ENCODE measurements at regions not wholly inside any gene's neighbourhood (a gene's known extent, or its start where the extent isn't known, plus 50 kb on each side); places are given as distances from the start of the nearest gene placed in this dataset.

- ATAC-seq (replicated peaks) = no peak
- H3K9me3 Mint-ChIP-seq = peaks cover 0 to 2% of the 10 kb centered on the region in 2 donors
- H3K27ac Mint-ChIP-seq = no peak overlapping the region
- DNase-seq = no peak
- H3K4me1 Mint-ChIP-seq (ENCODE audit: low read depth in 2 of 2) = peaks cover 0 to 4% of the 10 kb centered on the region in 2 donors
- H3K36me3 Mint-ChIP-seq (ENCODE audit: insufficient read depth) = no peaks in the 10 kb centered on the region
- H3K4me3 Mint-ChIP-seq = no peak overlapping the region
- H3K27me3 Mint-ChIP-seq = peaks cover 0 to 6% of the 10 kb centered on the region in 2 donors
Measured at GRCh38 chr4:11299016-11299415, 129.7 kb downstream of the HS3ST1 start.

GRCh38 chr4:11298451-11298850, 130.2 kb downstream of the HS3ST1 start:
- DNase-seq (no peak), ATAC-seq (replicated peaks) (no peak)
- Mint-ChIP-seq H3K36me3 (ENCODE audit: insufficient read depth) (no peaks in the 10 kb centered on the region), H3K4me3 (no peak overlapping the region), H3K27me3 (peaks cover 0 to under 1% of the 10 kb centered on the region in 2 donors), H3K27ac (no peak overlapping the region), H3K9me3 (no peaks in the 10 kb centered on the region), H3K4me1 (ENCODE audit: low read depth in 2 of 2) (peaks cover 0 to 4% of the 10 kb centered on the region in 2 donors)

DNA sequence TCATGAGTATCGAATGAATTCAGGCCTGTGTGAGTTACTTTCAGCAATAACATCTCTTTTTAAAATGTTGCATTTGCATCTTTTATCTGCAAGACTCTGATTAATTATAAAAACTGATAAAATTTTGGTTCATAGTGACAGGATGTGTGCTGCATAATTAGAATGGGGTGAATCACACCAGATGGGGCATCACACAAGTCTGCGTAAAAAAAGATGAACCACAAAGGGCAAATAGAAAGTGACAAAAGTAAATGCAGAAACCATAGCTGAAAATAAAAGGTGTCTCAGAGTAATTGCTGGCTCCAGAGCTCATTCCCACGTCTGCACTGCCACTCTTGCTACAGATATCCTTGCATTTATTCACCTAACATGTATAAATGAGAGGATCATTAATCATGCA, 131.1 kb downstream of the HS3ST1 start:
- Mint-ChIP-seq H3K27ac (no peak overlapping the region), H3K9me3 (no peaks in the 10 kb centered on the region), H3K4me1 (ENCODE audit: low read depth in 2 of 2) (peaks cover 0 to 4% of the 10 kb centered on the region in 2 donors), H3K4me3 (no peak overlapping the region), H3K36me3 (ENCODE audit: insufficient read depth) (no peaks in the 10 kb centered on the region), H3K27me3 (no peaks in the 10 kb centered on the region)
- DNase-seq = no peak
- ATAC-seq (replicated peaks) = no peak

GRCh38 chr4:11297201-11297600, 131.5 kb downstream of the HS3ST1 start:
- no peak overlapping the region for H3K27ac Mint-ChIP-seq
- no peak for DNase-seq
- no peak for ATAC-seq (replicated peaks)
- no peaks in the 10 kb centered on the region for H3K36me3 Mint-ChIP-seq (ENCODE audit: insufficient read depth)
- H3K9me3 Mint-ChIP-seq = no peaks in the 10 kb centered on the region
- no peaks in the 10 kb centered on the region for H3K27me3 Mint-ChIP-seq
- H3K4me1 Mint-ChIP-seq (ENCODE audit: low read depth in 2 of 2) = peaks cover 0 to 4% of the 10 kb centered on the region in 2 donors
- no peak overlapping the region for H3K4me3 Mint-ChIP-seq

- no peaks in the 10 kb centered on the region for H3K27me3 Mint-ChIP-seq
- H3K27ac Mint-ChIP-seq = no peak overlapping the region
- DNase-seq (no peak), ATAC-seq (replicated peaks) (no peak)
- no peak overlapping the region for H3K4me3 Mint-ChIP-seq
- no peaks in the 10 kb centered on the region for H3K9me3 Mint-ChIP-seq
- no peaks in the 10 kb centered on the region for H3K36me3 Mint-ChIP-seq (ENCODE audit: insufficient read depth)
- H3K4me1 Mint-ChIP-seq (ENCODE audit: low read depth in 2 of 2) = peaks cover 0 to 4% of the 10 kb centered on the region in 2 donors
Measured at GRCh38 chr4:11293866-11294265, 134.8 kb downstream of the HS3ST1 start.

DNA sequence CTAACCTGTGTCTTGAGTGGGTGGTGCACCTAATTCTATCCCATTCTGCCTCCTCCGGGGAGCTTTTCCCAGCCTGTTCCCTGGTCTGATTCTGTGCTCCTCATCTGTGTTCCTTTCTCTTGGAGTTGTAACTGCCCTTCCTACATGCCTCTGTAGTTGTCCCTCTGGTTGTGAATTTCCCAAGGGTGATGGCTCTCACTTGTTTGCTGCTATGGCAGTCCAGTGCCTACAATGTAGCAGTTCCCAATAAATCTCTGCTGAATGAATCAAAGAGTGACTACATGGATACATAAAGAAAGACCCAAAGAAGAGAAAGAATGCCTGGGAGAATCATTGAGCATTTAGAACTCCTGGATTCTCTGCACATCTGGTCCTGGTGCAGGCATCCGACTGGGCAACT, 141.6 kb downstream of the HS3ST1 start:
- Mint-ChIP-seq H3K4me3 (no peak overlapping the region), H3K27ac (no peak overlapping the region), H3K36me3 (ENCODE audit: insufficient read depth) (no peaks in the 10 kb centered on the region), H3K9me3 (peaks cover 0 to 5% of the 10 kb centered on the region in 2 donors), H3K27me3 (no peaks in the 10 kb centered on the region), H3K4me1 (ENCODE audit: low read depth in 2 of 2) (no peaks in the 10 kb centered on the region)
- DNase-seq (no peak), ATAC-seq (replicated peaks) (no peak)

DNA sequence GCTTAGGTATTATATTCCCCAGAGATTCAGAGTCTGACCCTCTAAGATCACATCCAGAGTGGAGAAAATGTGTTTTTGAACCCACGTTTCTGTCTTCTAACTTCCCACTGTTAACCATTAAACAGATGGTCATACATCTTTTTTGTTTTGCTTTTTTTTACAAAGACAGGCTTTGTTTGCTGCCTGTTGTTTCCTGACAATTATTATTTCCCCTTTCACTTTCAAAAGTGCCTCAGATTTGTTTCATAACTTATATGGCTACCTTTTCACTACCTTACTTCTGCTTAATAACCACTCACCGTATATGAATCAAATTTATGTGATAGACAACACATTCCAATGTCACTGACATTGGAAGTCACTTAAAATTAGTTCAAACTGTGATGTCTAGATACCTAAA, 142.2 kb downstream of the HS3ST1 start:
- H3K36me3 Mint-ChIP-seq (ENCODE audit: insufficient read depth) = no peaks in the 10 kb centered on the region
- no peaks in the 10 kb centered on the region for H3K27me3 Mint-ChIP-seq
- ATAC-seq (replicated peaks) (no peak), DNase-seq (no peak)
- no peaks in the 10 kb centered on the region for H3K4me1 Mint-ChIP-seq (ENCODE audit: low read depth in 2 of 2)
- H3K27ac Mint-ChIP-seq = no peak overlapping the region
- peaks cover 0 to 5% of the 10 kb centered on the region in 2 donors for H3K9me3 Mint-ChIP-seq
- no peak overlapping the region for H3K4me3 Mint-ChIP-seq

DNA sequence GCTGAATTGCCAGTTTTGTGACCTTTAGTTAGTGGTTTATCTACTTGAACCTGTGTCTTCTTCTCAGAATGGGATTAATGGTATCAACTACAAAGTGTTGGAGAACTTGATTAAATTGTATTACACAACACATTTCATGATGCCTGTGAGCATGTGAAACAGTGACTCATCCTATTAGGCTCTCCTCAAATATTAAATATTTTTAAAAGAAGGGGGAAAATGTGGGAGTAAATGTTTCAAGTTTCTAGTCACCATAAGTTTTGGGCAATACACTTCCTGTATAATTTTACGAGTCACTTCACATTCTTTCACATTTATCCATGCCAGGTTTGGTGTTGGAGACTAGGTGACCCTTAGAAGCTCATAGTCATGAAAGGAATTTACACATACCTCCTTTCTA, 147.0 kb downstream of the HS3ST1 start:
- Mint-ChIP-seq H3K4me1 (ENCODE audit: low read depth in 2 of 2) (peaks cover 0 to 4% of the 10 kb centered on the region in 2 donors), H3K27me3 (peaks cover 0 to 6% of the 10 kb centered on the region in 2 donors)

DNA sequence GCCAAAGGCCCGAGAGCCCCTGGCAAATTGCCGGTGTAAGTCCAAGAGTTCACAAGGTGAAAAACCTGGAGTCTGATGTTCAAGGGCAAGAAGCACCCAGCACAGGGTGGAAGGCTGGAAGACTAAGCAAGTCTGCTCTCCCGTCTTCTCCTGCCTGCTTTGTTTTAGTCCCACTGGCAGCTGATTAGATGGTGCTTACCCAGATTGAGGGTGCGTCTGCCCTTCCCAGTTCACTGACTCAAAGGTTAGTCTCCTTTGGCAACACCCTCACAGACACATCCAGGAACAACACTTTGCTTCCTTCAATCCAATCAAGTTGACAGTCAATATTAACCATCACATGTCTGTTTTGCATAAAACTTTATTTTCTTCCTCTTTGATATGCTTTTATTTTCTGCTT, 157.4 kb downstream of the HS3ST1 start:
- H3K4me1 Mint-ChIP-seq (ENCODE audit: low read depth in 2 of 2) = peaks cover 0 to 1% of the 10 kb centered on the region in 2 donors
- DNase-seq (no peak), ATAC-seq (replicated peaks) (no peak)
- H3K36me3 Mint-ChIP-seq (ENCODE audit: insufficient read depth) = no peaks in the 10 kb centered on the region
- no peak overlapping the region for H3K27ac Mint-ChIP-seq
- H3K9me3 Mint-ChIP-seq = peaks cover 7 to 10% of the 10 kb centered on the region in 2 donors
- H3K4me3 Mint-ChIP-seq = no peak overlapping the region
- no peaks in the 10 kb centered on the region for H3K27me3 Mint-ChIP-seq

More for the DNA sequence above, 147.0 kb downstream of the HS3ST1 start:
- ATAC-seq (replicated peaks) (no peak), DNase-seq (no peak)
- Mint-ChIP-seq H3K4me3 (no peak overlapping the region), H3K9me3 (peaks cover 0 to 5% of the 10 kb centered on the region in 2 donors), H3K27ac (no peak overlapping the region), H3K36me3 (ENCODE audit: insufficient read depth) (no peaks in the 10 kb centered on the region)

GRCh38 chr4:11268149-11268548, 160.5 kb downstream of the HS3ST1 start:
- no peak for ATAC-seq (replicated peaks)
- Mint-ChIP-seq H3K27me3 (no peaks in the 10 kb centered on the region), H3K4me1 (ENCODE audit: low read depth in 2 of 2) (no peaks in the 10 kb centered on the region), H3K4me3 (no peak overlapping the region), H3K27ac (no peak overlapping the region), H3K9me3 (peaks cover 10% of the 10 kb centered on the region in 2 donors), H3K36me3 (ENCODE audit: insufficient read depth) (no peaks in the 10 kb centered on the region)
- DNase-seq = no peak

DNA sequence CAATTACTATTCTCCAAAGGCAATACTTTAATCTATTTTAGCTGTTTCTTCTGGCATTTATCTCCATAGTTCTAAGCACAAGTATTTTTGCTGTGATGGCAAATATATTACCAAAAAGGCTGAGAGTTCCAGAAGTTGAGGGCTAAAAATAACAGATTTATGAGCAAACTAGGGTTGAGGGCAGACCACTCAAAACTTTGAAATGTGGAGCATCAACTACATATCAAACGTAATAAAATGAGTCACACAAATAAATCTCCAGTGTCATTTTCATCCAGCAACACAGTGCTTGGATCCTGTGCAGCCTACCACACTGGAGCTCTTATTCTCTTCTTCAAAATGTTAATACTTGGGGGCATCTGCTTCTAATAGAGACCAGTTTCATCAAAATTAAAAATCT, 163.9 kb downstream of the HS3ST1 start:
- H3K27ac Mint-ChIP-seq = no peak overlapping the region
- no peak overlapping the region for H3K4me3 Mint-ChIP-seq
- ATAC-seq (replicated peaks) (no peak), DNase-seq (no peak)
- no peaks in the 10 kb centered on the region for H3K27me3 Mint-ChIP-seq
- H3K36me3 Mint-ChIP-seq (ENCODE audit: insufficient read depth) = no peaks in the 10 kb centered on the region
- H3K4me1 Mint-ChIP-seq (ENCODE audit: low read depth in 2 of 2) = no peaks in the 10 kb centered on the region
- H3K9me3 Mint-ChIP-seq = peaks cover 10% of the 10 kb centered on the region in 2 donors

GRCh38 chr4:11264346-11264745, 164.3 kb downstream of the HS3ST1 start:
- Mint-ChIP-seq H3K36me3 (ENCODE audit: insufficient read depth) (no peaks in the 10 kb centered on the region), H3K9me3 (peaks cover 10% of the 10 kb centered on the region in 2 donors), H3K4me1 (ENCODE audit: low read depth in 2 of 2) (no peaks in the 10 kb centered on the region), H3K4me3 (no peak overlapping the region), H3K27ac (no peak overlapping the region), H3K27me3 (no peaks in the 10 kb centered on the region)
- no peak for DNase-seq
- ATAC-seq (replicated peaks) = no peak

GRCh38 chr4:11263208-11263607, 165.5 kb downstream of the HS3ST1 start:
- no peak for ATAC-seq (replicated peaks)
- Mint-ChIP-seq H3K27ac (no peak overlapping the region), H3K4me3 (no peak overlapping the region)

GRCh38 chr4:11261066-11261850, 167.4 kb downstream of the HS3ST1 start:
- Mint-ChIP-seq H3K4me3 (no peak overlapping the region), H3K27ac (no peak overlapping the region)
- ATAC-seq (replicated peaks) = no peak

More at GRCh38 chr4:11263208-11263607, 165.5 kb downstream of the HS3ST1 start:
- DNase-seq = no peak
- H3K4me1 Mint-ChIP-seq (ENCODE audit: low read depth in 2 of 2) = no peaks in the 10 kb centered on the region
- no peaks in the 10 kb centered on the region for H3K27me3 Mint-ChIP-seq
- peaks cover 10% of the 10 kb centered on the region in 2 donors for H3K9me3 Mint-ChIP-seq
- H3K36me3 Mint-ChIP-seq (ENCODE audit: insufficient read depth) = no peaks in the 10 kb centered on the region

More at GRCh38 chr4:11261066-11261850, 167.4 kb downstream of the HS3ST1 start:
- DNase-seq = no peak
- no peaks in the 10 kb centered on the region for H3K4me1 Mint-ChIP-seq (ENCODE audit: low read depth in 2 of 2)
- no peaks in the 10 kb centered on the region for H3K27me3 Mint-ChIP-seq
- no peaks in the 10 kb centered on the region for H3K36me3 Mint-ChIP-seq (ENCODE audit: insufficient read depth)
- H3K9me3 Mint-ChIP-seq = peaks cover 0 to 2% of the 10 kb centered on the region in 2 donors
